ENCODE measurements at regions not wholly inside any gene's neighbourhood (a gene's known extent, or its start where the extent isn't known, plus 50 kb on each side); places are given as distances from the start of the nearest gene placed in this dataset.

DNA sequence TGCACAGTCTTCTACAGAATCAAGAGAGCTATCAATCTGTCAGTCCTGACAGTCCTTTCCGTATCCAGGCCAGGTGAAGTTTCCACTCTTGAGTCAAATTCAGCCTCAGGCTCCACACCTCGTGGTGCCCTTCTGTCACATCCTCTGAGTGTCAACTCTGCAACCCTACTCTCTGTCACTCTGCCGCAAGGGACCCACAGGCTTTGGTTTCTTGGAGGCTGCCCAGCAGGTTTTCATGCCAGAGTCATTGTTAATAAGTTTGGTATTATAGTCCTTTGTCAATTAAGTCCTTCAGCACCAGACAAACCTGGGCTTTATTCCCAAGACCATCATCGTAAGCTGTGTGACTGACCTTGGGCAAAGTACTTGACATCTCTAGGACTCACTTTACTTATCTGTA lies 83.4 kb upstream of the KLHL13 start:
- H3K27ac ChIP-seq = no peak overlapping the region

GRCh38 chrX:118205421-118206395 lies 89.1 kb upstream of the KLHL13 start:
- Histone ChIP-seq H3K4me1 (replicated peaks in 1 of 2) (no peaks in the 10 kb centered on the region), H3K36me3 (replicated peaks in 1 of 2) (no peaks in the 10 kb centered on the region), H3K4me3 (no peak overlapping the region), H3K27me3 (peaks cover 3% of the 10 kb centered on the region), H3K27ac (no peak overlapping the region), H3K9me3 (replicated peaks in 1 of 3) (no peaks in the 10 kb centered on the region)
- DNase-seq = no peak
- WGBS, 4 donors = 64 to 77% (median 71%) methylated on average over 8 of the region's 8 CpGs
- intact Hi-C loops (cut with DNase I) = no loop called here
- no peak for TF ChIP-seq POLR2A (IDR thresholded peaks at IDR 0.05)
- no peak for TF ChIP-seq CTCF (IDR thresholded peaks at IDR 0.05)

More for the DNA sequence above, 83.4 kb upstream of the KLHL13 start:
- no peak for TF ChIP-seq POLR2A (IDR thresholded peaks at IDR 0.05)
- TF ChIP-seq CTCF (IDR thresholded peaks at IDR 0.05) = no peak
- no peak for DNase-seq
- Histone ChIP-seq H3K36me3 (replicated peaks in 1 of 2) (no peaks in the 10 kb centered on the region), H3K9me3 (replicated peaks in 1 of 3) (no peaks in the 10 kb centered on the region), H3K27me3 (peaks cover 9% of the 10 kb centered on the region), H3K4me1 (replicated peaks in 1 of 2) (no peaks in the 10 kb centered on the region), H3K4me3 (no peak overlapping the region)
- 71 to 90% (median 75%) methylated on average over 3 to 4 of the region's 4 CpGs for WGBS, 4 donors
- intact Hi-C loops (cut with DNase I) = no loop called here

DNA sequence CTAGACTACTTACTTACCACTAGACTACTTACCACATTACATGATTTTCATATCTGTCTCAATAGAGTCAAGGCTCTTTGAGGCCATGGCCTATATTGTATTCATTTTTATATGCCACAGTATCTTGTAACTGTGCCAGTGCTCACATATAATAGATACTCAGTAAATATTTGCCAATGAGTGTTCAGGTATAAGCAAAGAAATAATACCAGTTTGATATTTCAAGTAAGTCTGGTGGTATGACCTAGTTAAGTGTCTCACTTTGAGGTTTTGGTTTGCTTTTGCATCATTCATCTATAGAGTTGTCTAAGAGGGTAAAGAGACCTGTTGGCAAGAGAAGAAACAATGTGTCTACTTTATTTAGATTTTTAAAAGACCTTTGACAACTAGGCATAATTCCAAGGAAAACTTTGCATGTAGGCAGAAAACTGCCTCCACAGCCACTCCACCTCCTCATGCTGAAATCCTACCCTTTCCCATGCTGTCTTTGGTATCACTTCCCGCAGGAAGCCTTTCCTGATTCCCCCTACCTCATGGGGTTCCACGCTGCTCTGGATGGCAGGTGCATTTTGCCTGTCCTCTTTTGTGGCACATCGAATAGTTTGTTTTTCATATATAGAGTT lies 91.3 kb upstream of the KLHL13 start:
- no peak overlapping the region for H3K27ac ChIP-seq
- no peaks in the 10 kb centered on the region for H3K36me3 ChIP-seq (replicated peaks in 1 of 2)
- DNase-seq = no peak
- H3K4me3 ChIP-seq = no peak overlapping the region
- H3K27me3 ChIP-seq = peaks cover 8% of the 10 kb centered on the region
- intact Hi-C loops (cut with DNase I) = no loop called here
- no peaks in the 10 kb centered on the region for H3K9me3 ChIP-seq (replicated peaks in 1 of 3)
- no peak for TF ChIP-seq POLR2A (IDR thresholded peaks at IDR 0.05)
- TF ChIP-seq CTCF (IDR thresholded peaks at IDR 0.05) = no peak
- no peaks in the 10 kb centered on the region for H3K4me1 ChIP-seq (replicated peaks in 1 of 2)
- 73 to 93% (median 86%) methylated on average over 3 of the region's 3 CpGs; no CpG with 5 or more reads in 1 of the 4 donors for WGBS, 4 donors

DNA sequence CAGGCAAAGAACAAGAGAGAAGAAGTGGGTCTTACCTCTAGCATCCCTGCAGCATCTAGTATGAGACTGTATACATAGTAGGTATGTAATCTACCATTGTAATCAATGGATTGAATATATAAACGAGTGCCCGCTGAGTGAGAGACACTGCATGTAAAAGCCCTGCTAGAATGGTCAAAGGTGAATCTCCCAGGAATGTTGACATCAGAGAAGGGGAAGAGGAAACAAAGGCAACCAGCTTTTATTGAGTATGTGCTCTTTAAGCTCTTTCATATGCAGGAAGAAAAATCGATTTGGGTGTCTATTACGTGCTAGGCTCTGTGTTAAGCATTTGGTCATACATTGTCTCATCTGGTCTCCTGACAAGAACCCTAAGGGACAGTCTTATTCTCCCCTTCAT lies 91.9 kb upstream of the KLHL13 start:
- WGBS, 4 donors = 84 to 94% (median 88%) methylated on average over 4 of the region's 4 CpGs
- Histone ChIP-seq H3K27me3 (peaks cover 5% of the 10 kb centered on the region), H3K4me1 (replicated peaks in 1 of 2) (no peaks in the 10 kb centered on the region), H3K36me3 (replicated peaks in 1 of 2) (no peaks in the 10 kb centered on the region), H3K4me3 (no peak overlapping the region), H3K27ac (no peak overlapping the region), H3K9me3 (replicated peaks in 1 of 3) (no peaks in the 10 kb centered on the region)
- TF ChIP-seq POLR2A (IDR thresholded peaks at IDR 0.05) (no peak), CTCF (IDR thresholded peaks at IDR 0.05) (no peak)
- intact Hi-C loops (cut with DNase I) = no loop called here
- DNase-seq = no peak

Data from adrenal gland (tissue), 9 donors.